GM23338 (cell line): ENCODE measurements at regions not wholly inside any gene's neighbourhood (a gene's known extent, or its start where the extent isn't known, plus 50 kb on each side); places are given as distances from the start of the nearest gene placed in this dataset.

Experiments
- ATAC-seq: fragments of 200-7000 bp; cut with Tn5 transposase; 3 replicates; pipeline ENCODE4 v1.9.1; 2020
- DNase-seq: peaks from one replicate; pipeline ENCODE4 v3.0.0-alpha.2; 2015; ENCODE audit warnings: low spot score
- H2AFZ ChIP-seq: fragments of 200-600 bp; sonication (generic); 2 replicates; pipeline ENCODE4 v1.8.0; 2016; ENCODE audit warnings: antibody characterized with exemption, mild to moderate bottlenecking, moderate library complexity
- H3F3A ChIP-seq: fragments of 200-600 bp; sonication (generic); replicated peaks from 2 replicates; pipeline ENCODE4 v1.8.0; 2017; ENCODE audit warnings: antibody characterized with exemption, mixed run types, low read depth
- H3K27ac ChIP-seq: fragments of 200-600 bp; sonication (generic); 2 replicates; pipeline ENCODE4 v1.6.1; 2016; ENCODE audit warnings: low read depth
- H3K27me3 ChIP-seq: fragments of 200-600 bp; sonication (generic); 2 replicates; pipeline ENCODE4 v1.8.0; 2016; ENCODE audit warnings: mild to moderate bottlenecking, mixed run types, moderate library complexity; ENCODE audit not compliant: insufficient read depth
- H3K36me3 ChIP-seq: fragments of 200-600 bp; sonication (generic); 2 replicates; pipeline ENCODE4 v1.8.0; 2016; ENCODE audit warnings: mild to moderate bottlenecking; ENCODE audit not compliant: insufficient read depth
- H3K4me1 ChIP-seq: fragments of 200-600 bp; sonication (generic); 2 replicates; pipeline ENCODE4 v1.8.0; 2016; ENCODE audit warnings: mild to moderate bottlenecking, moderate library complexity; ENCODE audit not compliant: insufficient read depth
- H3K4me2 ChIP-seq: fragments of 200-600 bp; sonication (generic); 2 replicates; pipeline ENCODE4 v1.7.1; 2017; ENCODE audit warnings: mixed run types
- H3K4me3 ChIP-seq: fragments of 200-600 bp; sonication (generic); 2 replicates; pipeline ENCODE4 v1.6.1; 2016; ENCODE audit warnings: mixed run types
- H3K79me2 ChIP-seq: fragments of 200-600 bp; sonication (generic); replicated peaks from 2 replicates; pipeline ENCODE4 v1.8.0; 2017; ENCODE audit warnings: mild to moderate bottlenecking; ENCODE audit not compliant: insufficient read depth
- H3K9me2 ChIP-seq: fragments of 200-600 bp; sonication (generic); 2 replicates; pipeline ENCODE4 v1.8.0; 2017; ENCODE audit not compliant: insufficient read depth
- H4K20me1 ChIP-seq: fragments of 200-600 bp; sonication (generic); replicated peaks from 2 replicates; pipeline ENCODE4 v1.8.0; 2017; ENCODE audit warnings: mild to moderate bottlenecking; ENCODE audit not compliant: insufficient read depth
- H3K27ac Mint-ChIP-seq: 2 replicates; pipeline ENCODE4 v1.8.0; 2020; ENCODE audit warnings: inconsistent platforms, mild to moderate bottlenecking, moderate library complexity, mixed read lengths
- H3K27me3 Mint-ChIP-seq: 3 replicates; pipeline ENCODE4 v1.8.0; 2022; ENCODE audit warnings: low read depth, mild to moderate bottlenecking, moderate library complexity, mixed read lengths, inconsistent platforms; ENCODE audit not compliant: insufficient read depth, poor library complexity
- H3K36me3 Mint-ChIP-seq: 3 replicates; pipeline ENCODE4 v1.8.0; 2021; ENCODE audit warnings: low read depth, mild to moderate bottlenecking, inconsistent platforms, moderate library complexity, mixed read lengths
- H3K4me1 Mint-ChIP-seq: 3 replicates; pipeline ENCODE4 v1.8.0; 2020; ENCODE audit warnings: mild to moderate bottlenecking, inconsistent platforms, mixed read lengths
- H3K4me3 Mint-ChIP-seq: 3 replicates; pipeline ENCODE4 v1.8.0; 2021; ENCODE audit warnings: moderate library complexity, mild to moderate bottlenecking, inconsistent platforms, mixed read lengths
- H3K9me3 Mint-ChIP-seq: 3 replicates; pipeline ENCODE4 v1.8.0; 2020; ENCODE audit warnings: moderate library complexity, mild to moderate bottlenecking, inconsistent platforms, mixed read lengths
- CREB1 ChIP-seq: fragments of 250-450 bp; sonication (Bioruptor Pico); IDR thresholded peaks from 2 replicates; pipeline ENCODE4 v1.5.0; 2020; ENCODE audit warnings: low read depth, mild to moderate bottlenecking, moderate library complexity
- EZH2 ChIP-seq: fragments of 200-600 bp; sonication (generic); IDR thresholded peaks from one replicate; pipeline ENCODE4 v1.8.0; 2017; ENCODE audit warnings: antibody characterized with exemption, mild to moderate bottlenecking, low read depth; ENCODE audit not compliant: unreplicated experiment
- EZH2phosphoT487 ChIP-seq: fragments of 200-600 bp; sonication (generic); IDR thresholded peaks from one replicate; pipeline ENCODE4 v1.8.1; 2018; ENCODE audit warnings: antibody characterized with exemption; ENCODE audit not compliant: unreplicated experiment
- JUNB ChIP-seq: IDR thresholded peaks from one replicate; pipeline ENCODE4 v1.6.1; 2016; ENCODE audit warnings: antibody characterized with exemption; ENCODE audit not compliant: unreplicated experiment
- NANOG ChIP-seq: IDR thresholded peaks from 2 replicates; pipeline ENCODE4 v1.6.1; 2016; ENCODE audit warnings: antibody characterized with exemption, borderline replicate concordance
- POLR2AphosphoS5 ChIP-seq: IDR thresholded peaks from 2 replicates; pipeline ENCODE4 v1.6.1; 2016; ENCODE audit warnings: antibody characterized with exemption, low read depth
- STAT1 ChIP-seq: IDR thresholded peaks from one replicate; pipeline ENCODE4 v1.6.1; 2016; ENCODE audit warnings: antibody characterized with exemption; ENCODE audit not compliant: unreplicated experiment
- ZNF114 ChIP-seq: fragments of 250-450 bp; sonication (Bioruptor Pico); IDR thresholded peaks from 2 replicates; pipeline ENCODE4 v1.5.0; 2020; ENCODE audit warnings: mild to moderate bottlenecking, moderate library complexity
- ZNF331 ChIP-seq: fragments of 250-450 bp; sonication (Bioruptor Pico); IDR thresholded peaks from 2 replicates; pipeline ENCODE4 v1.5.0; 2020; ENCODE audit warnings: low read depth, mild to moderate bottlenecking, moderate library complexity
- TF ChIP-seq, protein P1 (sequence below): IDR thresholded peaks from one replicate; pipeline ENCODE4 v1.6.1; 2018; ENCODE audit warnings: antibody characterized with exemption; ENCODE audit not compliant: unreplicated experiment
- TF ChIP-seq, protein P2 (sequence below): IDR thresholded peaks from 2 replicates; pipeline ENCODE4 v1.6.1; 2016; ENCODE audit warnings: antibody characterized with exemption
- TF ChIP-seq, protein P3 (sequence below), 2 experiments: fragments of 200-600 bp in 1 of 2; sonication (generic) in 1 of 2; conservative IDR thresholded peaks; 2 replicates each; pipeline versions ENCODE4 v1.5.1 to v1.6.1; 2016 to 2017; ENCODE audit warnings: antibody characterized with exemption in 2 of 2, low read depth in 2 of 2, mild to moderate bottlenecking in 2 of 2, moderate library complexity in 1 of 2

DNA sequence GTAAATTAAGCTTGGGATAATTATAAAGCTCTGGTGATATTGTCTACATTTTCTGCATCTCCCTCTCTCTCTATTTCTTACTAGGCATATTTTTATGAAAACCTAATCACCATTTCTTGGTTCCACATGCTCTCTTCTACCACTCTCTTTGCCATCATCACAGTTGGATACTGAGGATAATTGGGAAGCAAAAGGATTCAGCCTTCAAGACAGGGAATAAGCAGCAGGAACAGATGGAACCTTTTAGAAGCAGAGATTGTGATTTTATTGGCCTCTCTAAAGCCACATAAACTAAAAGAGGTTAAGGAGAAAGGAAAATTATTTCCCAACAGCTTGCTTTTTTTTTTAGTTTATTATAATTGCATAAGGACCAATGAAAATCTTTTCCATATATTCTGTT lies 226.3 kb upstream of the SPHKAP start:
- TF ChIP-seq EZH2phosphoT487 = no peak
- TF ChIP-seq, protein P1, sequence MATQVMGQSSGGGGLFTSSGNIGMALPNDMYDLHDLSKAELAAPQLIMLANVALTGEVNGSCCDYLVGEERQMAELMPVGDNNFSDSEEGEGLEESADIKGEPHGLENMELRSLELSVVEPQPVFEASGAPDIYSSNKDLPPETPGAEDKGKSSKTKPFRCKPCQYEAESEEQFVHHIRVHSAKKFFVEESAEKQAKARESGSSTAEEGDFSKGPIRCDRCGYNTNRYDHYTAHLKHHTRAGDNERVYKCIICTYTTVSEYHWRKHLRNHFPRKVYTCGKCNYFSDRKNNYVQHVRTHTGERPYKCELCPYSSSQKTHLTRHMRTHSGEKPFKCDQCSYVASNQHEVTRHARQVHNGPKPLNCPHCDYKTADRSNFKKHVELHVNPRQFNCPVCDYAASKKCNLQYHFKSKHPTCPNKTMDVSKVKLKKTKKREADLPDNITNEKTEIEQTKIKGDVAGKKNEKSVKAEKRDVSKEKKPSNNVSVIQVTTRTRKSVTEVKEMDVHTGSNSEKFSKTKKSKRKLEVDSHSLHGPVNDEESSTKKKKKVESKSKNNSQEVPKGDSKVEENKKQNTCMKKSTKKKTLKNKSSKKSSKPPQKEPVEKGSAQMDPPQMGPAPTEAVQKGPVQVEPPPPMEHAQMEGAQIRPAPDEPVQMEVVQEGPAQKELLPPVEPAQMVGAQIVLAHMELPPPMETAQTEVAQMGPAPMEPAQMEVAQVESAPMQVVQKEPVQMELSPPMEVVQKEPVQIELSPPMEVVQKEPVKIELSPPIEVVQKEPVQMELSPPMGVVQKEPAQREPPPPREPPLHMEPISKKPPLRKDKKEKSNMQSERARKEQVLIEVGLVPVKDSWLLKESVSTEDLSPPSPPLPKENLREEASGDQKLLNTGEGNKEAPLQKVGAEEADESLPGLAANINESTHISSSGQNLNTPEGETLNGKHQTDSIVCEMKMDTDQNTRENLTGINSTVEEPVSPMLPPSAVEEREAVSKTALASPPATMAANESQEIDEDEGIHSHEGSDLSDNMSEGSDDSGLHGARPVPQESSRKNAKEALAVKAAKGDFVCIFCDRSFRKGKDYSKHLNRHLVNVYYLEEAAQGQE = no peak
- no peak for TF ChIP-seq ZNF114 (CRISPR knock-in tag)
- no peak for TF ChIP-seq POLR2AphosphoS5
- no peak for TF ChIP-seq NANOG
- no peak for TF ChIP-seq STAT1
- TF ChIP-seq ZNF331 (CRISPR knock-in tag) = no peak
- TF ChIP-seq, protein P2, sequence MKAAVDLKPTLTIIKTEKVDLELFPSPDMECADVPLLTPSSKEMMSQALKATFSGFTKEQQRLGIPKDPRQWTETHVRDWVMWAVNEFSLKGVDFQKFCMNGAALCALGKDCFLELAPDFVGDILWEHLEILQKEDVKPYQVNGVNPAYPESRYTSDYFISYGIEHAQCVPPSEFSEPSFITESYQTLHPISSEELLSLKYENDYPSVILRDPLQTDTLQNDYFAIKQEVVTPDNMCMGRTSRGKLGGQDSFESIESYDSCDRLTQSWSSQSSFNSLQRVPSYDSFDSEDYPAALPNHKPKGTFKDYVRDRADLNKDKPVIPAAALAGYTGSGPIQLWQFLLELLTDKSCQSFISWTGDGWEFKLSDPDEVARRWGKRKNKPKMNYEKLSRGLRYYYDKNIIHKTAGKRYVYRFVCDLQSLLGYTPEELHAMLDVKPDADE = no peak
- TF ChIP-seq EZH2 = no peak
- no peak for TF ChIP-seq JUNB
- TF ChIP-seq CREB1 (CRISPR knock-in tag) = no peak
- Histone ChIP-seq H3K27ac (no peak overlapping the region), H3K36me3 (no peaks in the 10 kb centered on the region), H3K79me2 (no peaks in the 10 kb centered on the region), H3K4me1 (no peaks in the 10 kb centered on the region), H3K9me2 (0 out of 2 replicates have a peak, but pooled peaks cover 3% of the 10 kb centered on the region), H2AFZ (no peak overlapping the region), H3K27me3 (no peaks in the 10 kb centered on the region), H3K4me2 (no peak overlapping the region), H4K20me1 (no peaks in the 10 kb centered on the region), H3F3A (no peaks in the 10 kb centered on the region), H3K4me3 (no peak overlapping the region)
- DNase-seq (no peak), ATAC-seq (no peak)
- Mint-ChIP-seq H3K4me1 (no peaks in the 10 kb centered on the region), H3K36me3 (no peaks in the 10 kb centered on the region), H3K9me3 (no peaks in the 10 kb centered on the region), H3K4me3 (no peak overlapping the region), H3K27ac (no peak overlapping the region), H3K27me3 (no peaks in the 10 kb centered on the region)

DNA sequence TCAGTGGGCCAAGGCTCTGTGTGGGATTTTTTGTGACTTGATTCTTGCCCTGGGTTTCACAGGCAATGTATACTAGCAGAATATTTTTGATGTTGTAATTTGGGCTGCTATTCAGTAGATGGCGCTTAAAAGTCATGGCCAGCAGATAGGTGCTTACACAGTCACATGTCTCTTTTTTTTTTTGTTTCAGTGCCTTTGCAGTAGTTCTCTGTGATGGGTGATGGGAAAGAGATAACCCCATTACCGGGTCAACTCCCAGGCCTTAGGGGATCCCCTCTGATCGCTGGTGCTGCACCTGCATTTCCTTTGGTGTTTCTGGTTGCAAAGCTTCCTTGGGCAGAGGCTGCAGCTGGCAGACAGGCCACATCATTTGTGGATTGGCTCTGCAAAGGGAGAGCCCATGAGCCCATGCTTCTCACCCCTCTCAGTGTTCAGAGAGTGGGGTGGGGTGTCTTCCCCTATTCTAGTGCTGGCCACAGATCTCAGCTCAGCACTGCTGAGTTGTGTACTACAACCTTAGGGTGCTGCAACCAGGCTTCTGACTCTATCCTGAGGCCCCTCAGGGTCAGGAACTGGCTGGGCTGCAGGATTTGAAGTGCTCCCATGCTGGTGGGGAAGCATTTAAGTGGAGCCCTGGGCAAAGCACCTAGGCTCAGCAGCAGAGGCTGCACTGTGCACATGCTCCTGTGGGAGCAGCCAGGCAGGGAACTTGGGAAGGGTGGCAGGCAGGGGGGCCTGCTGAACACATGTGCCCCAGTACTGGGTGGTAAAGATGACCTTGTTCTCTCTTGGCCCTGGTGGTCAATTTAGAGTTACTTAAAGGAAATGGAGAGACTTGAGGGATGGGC lies 219.8 kb upstream of the SPHKAP start:
- ATAC-seq (no peak), DNase-seq (peak; percentile 25)
- Histone ChIP-seq H3K4me2 (no peak overlapping the region), H3K4me1 (no peaks in the 10 kb centered on the region), H2AFZ (no peak overlapping the region), H3K27me3 (no peaks in the 10 kb centered on the region), H3K36me3 (no peaks in the 10 kb centered on the region), H3K4me3 (no peak overlapping the region), H4K20me1 (no peaks in the 10 kb centered on the region), H3F3A (no peaks in the 10 kb centered on the region), H3K79me2 (no peaks in the 10 kb centered on the region), H3K27ac (no peak overlapping the region), H3K9me2 (no peaks in the 10 kb centered on the region)
- Mint-ChIP-seq H3K36me3 (peaks cover 30% of the 10 kb centered on the region), H3K9me3 (peaks cover 48% of the 10 kb centered on the region), H3K4me1 (no peaks in the 10 kb centered on the region), H3K4me3 (no peak overlapping the region), H3K27ac (no peak overlapping the region), H3K27me3 (no peaks in the 10 kb centered on the region)
- TF ChIP-seq STAT1 (no peak), CREB1 (CRISPR knock-in tag) (no peak)
- TF ChIP-seq, protein P3, sequence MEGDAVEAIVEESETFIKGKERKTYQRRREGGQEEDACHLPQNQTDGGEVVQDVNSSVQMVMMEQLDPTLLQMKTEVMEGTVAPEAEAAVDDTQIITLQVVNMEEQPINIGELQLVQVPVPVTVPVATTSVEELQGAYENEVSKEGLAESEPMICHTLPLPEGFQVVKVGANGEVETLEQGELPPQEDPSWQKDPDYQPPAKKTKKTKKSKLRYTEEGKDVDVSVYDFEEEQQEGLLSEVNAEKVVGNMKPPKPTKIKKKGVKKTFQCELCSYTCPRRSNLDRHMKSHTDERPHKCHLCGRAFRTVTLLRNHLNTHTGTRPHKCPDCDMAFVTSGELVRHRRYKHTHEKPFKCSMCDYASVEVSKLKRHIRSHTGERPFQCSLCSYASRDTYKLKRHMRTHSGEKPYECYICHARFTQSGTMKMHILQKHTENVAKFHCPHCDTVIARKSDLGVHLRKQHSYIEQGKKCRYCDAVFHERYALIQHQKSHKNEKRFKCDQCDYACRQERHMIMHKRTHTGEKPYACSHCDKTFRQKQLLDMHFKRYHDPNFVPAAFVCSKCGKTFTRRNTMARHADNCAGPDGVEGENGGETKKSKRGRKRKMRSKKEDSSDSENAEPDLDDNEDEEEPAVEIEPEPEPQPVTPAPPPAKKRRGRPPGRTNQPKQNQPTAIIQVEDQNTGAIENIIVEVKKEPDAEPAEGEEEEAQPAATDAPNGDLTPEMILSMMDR (conservative IDR thresholded peaks at IDR 0.05; ENCODE audit: low read depth in 2 of 2) = peak; percentile 49 to 59
